ENCODE measurements at regions not wholly inside any gene's neighbourhood (a gene's known extent, or its start where the extent isn't known, plus 50 kb on each side); places are given as distances from the start of the nearest gene placed in this dataset.

- Histone ChIP-seq H3K9me3 (no peaks in the 10 kb centered on the region), H3K4me1 (ENCODE audit: control insufficient read depth in 1 of 2, low read depth in 2 of 2) (no peaks in the 10 kb centered on the region), H3K27me3 (replicated peaks; ENCODE audit: insufficient read depth) (no peaks in the 10 kb centered on the region), H3K4me3 (no peak overlapping the region), H3K27ac (no peak overlapping the region), H3K36me3 (no peaks in the 10 kb centered on the region)
- no peak for TF ChIP-seq CTCF (IDR thresholded peaks at IDR 0.05)
- no peak for DNase-seq (ENCODE audit: low spot score)
- ATAC-seq (ENCODE audit: insufficient number of reproducible peaks, low FRiP score, low read depth): no peak
Observed at GRCh38 chr6:85995339-85996033, 352.8 kb upstream of the SYNCRIP start.

- Histone ChIP-seq H3K27ac (no peak overlapping the region), H3K9me3 (peaks cover 7% of the 10 kb centered on the region), H3K4me3 (no peak overlapping the region), H3K27me3 (replicated peaks; ENCODE audit: insufficient read depth) (no peaks in the 10 kb centered on the region), H3K36me3 (no peaks in the 10 kb centered on the region), H3K4me1 (ENCODE audit: control insufficient read depth in 1 of 2, low read depth in 2 of 2) (no peaks in the 10 kb centered on the region)
- TF ChIP-seq CTCF (IDR thresholded peaks at IDR 0.05): no peak
- ATAC-seq (ENCODE audit: insufficient number of reproducible peaks, low FRiP score, low read depth) (no peak), DNase-seq (ENCODE audit: low spot score) (no peak)
Observed at GRCh38 chr6:85986681-85987080, 344.0 kb upstream of the SYNCRIP start.

GRCh38 chr6:85983032-85983659 is 340.5 kb upstream of the SYNCRIP start:
- H3K27me3 ChIP-seq (replicated peaks; ENCODE audit: insufficient read depth): no peaks in the 10 kb centered on the region
- no peak overlapping the region for H3K27ac ChIP-seq
- peaks cover 7% of the 10 kb centered on the region for H3K9me3 ChIP-seq
- no peak overlapping the region for H3K4me3 ChIP-seq
- TF ChIP-seq CTCF (IDR thresholded peaks at IDR 0.05): no peak
- no peaks in the 10 kb centered on the region for H3K36me3 ChIP-seq
- DNase-seq (ENCODE audit: low spot score) (no peak), ATAC-seq (ENCODE audit: insufficient number of reproducible peaks, low FRiP score, low read depth) (no peak)
- no peaks in the 10 kb centered on the region for H3K4me1 ChIP-seq (ENCODE audit: control insufficient read depth in 1 of 2, low read depth in 2 of 2)

GRCh38 chr6:85977661-85978060 is 335.0 kb upstream of the SYNCRIP start:
- no peak for TF ChIP-seq CTCF (IDR thresholded peaks at IDR 0.05)
- no peak for ATAC-seq (ENCODE audit: insufficient number of reproducible peaks, low FRiP score, low read depth)
- no peaks in the 10 kb centered on the region for H3K36me3 ChIP-seq

GRCh38 chr6:85975957-85976356 is 333.3 kb upstream of the SYNCRIP start:
- TF ChIP-seq CTCF (IDR thresholded peaks at IDR 0.05): no peak
- no peak for ATAC-seq (ENCODE audit: insufficient number of reproducible peaks, low FRiP score, low read depth)
- no peaks in the 10 kb centered on the region for H3K9me3 ChIP-seq
- H3K4me3 ChIP-seq: no peak overlapping the region
- no peaks in the 10 kb centered on the region for H3K36me3 ChIP-seq
- no peak overlapping the region for H3K27ac ChIP-seq
- H3K4me1 ChIP-seq (ENCODE audit: control insufficient read depth in 1 of 2, low read depth in 2 of 2): no peaks in the 10 kb centered on the region
- H3K27me3 ChIP-seq (replicated peaks; ENCODE audit: insufficient read depth): no peaks in the 10 kb centered on the region
- no peak for DNase-seq (ENCODE audit: low spot score)

More at GRCh38 chr6:85977661-85978060, 335.0 kb upstream of the SYNCRIP start:
- Histone ChIP-seq H3K4me3 (no peak overlapping the region), H3K27me3 (replicated peaks; ENCODE audit: insufficient read depth) (no peaks in the 10 kb centered on the region), H3K27ac (no peak overlapping the region), H3K4me1 (ENCODE audit: control insufficient read depth in 1 of 2, low read depth in 2 of 2) (no peaks in the 10 kb centered on the region), H3K9me3 (no peaks in the 10 kb centered on the region)
- DNase-seq (ENCODE audit: low spot score): no peak

Data from thoracic aorta (tissue), 2 donors.